ENCODE measurements at regions not wholly inside any gene's neighbourhood (a gene's known extent, or its start where the extent isn't known, plus 50 kb on each side); places are given as distances from the start of the nearest gene placed in this dataset.

DNA sequence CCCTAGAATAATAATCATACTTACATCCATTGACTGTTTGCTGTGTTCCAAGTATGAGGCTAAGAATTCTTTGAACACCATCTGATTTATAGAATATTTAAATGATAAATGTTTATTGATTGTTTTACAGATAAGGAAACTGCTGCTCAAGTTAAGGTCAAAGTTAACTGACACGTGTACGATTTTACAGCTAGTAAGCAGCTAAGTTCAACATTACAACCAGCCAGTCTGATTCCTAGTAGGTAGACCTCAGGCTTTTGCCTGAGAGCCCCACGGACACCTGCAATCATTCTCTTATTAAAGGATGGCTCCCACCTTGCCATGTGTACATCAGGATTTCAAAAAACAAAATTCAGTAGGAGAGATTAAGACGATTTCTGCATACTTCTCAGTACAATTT, 141.9 kb downstream of the SPRY2 start:
- Mint-ChIP-seq H3K27me3 (ENCODE audit: unreplicated experiment) (peaks cover 4% of the 10 kb centered on the region), H3K4me1 (ENCODE audit: unreplicated experiment) (peaks cover 8% of the 10 kb centered on the region), H3K36me3 (ENCODE audit: low read depth, unreplicated experiment) (no peaks in the 10 kb centered on the region), H3K27ac (ENCODE audit: unreplicated experiment) (no peak overlapping the region), H3K4me3 (ENCODE audit: unreplicated experiment) (no peak overlapping the region), H3K9me3 (ENCODE audit: unreplicated experiment) (no peaks in the 10 kb centered on the region)
- no peak for TF ChIP-seq CTCF (IDR thresholded peaks at IDR 0.05; ENCODE audit: unreplicated experiment)
- no peak for DNase-seq (ENCODE audit: low spot score)

DNA sequence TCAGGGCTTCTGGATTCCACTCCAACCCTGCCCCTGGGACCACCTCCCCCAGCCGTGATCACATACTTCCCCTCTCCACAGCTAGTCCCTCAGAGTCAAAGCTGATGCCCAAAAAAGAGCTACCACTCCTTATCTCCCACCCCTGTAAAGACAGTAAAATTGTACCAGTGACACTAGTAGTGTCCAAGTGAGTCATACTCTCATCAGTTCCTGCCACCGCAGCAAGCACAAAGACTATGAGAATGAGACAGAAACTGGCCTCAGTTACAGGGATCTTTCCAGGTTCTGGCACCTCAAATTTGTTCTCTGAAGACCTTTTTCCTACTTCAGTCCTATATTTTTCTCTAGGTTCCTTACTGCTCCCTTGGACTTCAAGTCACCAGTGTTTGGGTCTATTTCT, 144.2 kb downstream of the SPRY2 start:
- no peak for TF ChIP-seq CTCF (IDR thresholded peaks at IDR 0.05; ENCODE audit: unreplicated experiment)
- Mint-ChIP-seq H3K4me1 (ENCODE audit: unreplicated experiment) (peaks cover 8% of the 10 kb centered on the region), H3K36me3 (ENCODE audit: low read depth, unreplicated experiment) (no peaks in the 10 kb centered on the region), H3K9me3 (ENCODE audit: unreplicated experiment) (no peaks in the 10 kb centered on the region), H3K27ac (ENCODE audit: unreplicated experiment) (no peak overlapping the region), H3K27me3 (ENCODE audit: unreplicated experiment) (peaks cover 6% of the 10 kb centered on the region), H3K4me3 (ENCODE audit: unreplicated experiment) (no peak overlapping the region)
- DNase-seq (ENCODE audit: low spot score): no peak

DNA sequence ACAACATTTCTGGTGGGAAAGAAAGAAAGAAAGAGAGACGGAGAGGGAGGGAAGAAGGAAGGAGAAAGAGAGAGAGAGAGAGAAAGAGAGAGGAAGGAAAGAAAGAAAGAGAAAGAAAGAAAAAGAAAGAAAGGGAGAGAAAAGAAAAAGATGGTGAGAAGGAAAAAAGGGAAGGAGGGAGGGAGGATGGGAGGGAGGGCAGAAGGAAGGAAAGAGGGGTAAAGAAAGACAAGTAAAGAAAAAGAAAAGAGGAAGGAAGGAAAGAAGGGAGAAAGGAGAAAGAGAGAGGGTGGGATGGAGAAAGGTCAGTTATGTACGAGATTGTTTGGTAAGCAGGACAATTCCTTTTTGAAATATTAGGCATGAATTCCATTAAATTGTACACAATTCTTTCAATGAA, 145.3 kb downstream of the SPRY2 start:
- TF ChIP-seq CTCF (IDR thresholded peaks at IDR 0.05; ENCODE audit: unreplicated experiment): no peak
- no peaks in the 10 kb centered on the region for H3K9me3 Mint-ChIP-seq (ENCODE audit: unreplicated experiment)
- DNase-seq (ENCODE audit: low spot score): no peak
- peaks cover 6% of the 10 kb centered on the region for H3K27me3 Mint-ChIP-seq (ENCODE audit: unreplicated experiment)
- no peak overlapping the region for H3K4me3 Mint-ChIP-seq (ENCODE audit: unreplicated experiment)
- H3K27ac Mint-ChIP-seq (ENCODE audit: unreplicated experiment): no peak overlapping the region
- no peaks in the 10 kb centered on the region for H3K36me3 Mint-ChIP-seq (ENCODE audit: low read depth, unreplicated experiment)
- H3K4me1 Mint-ChIP-seq (ENCODE audit: unreplicated experiment): peaks cover 8% of the 10 kb centered on the region

GRCh38 chr13:80189889-80190597, 150.9 kb downstream of the SPRY2 start:
- H3K9me3 Mint-ChIP-seq (ENCODE audit: unreplicated experiment): no peaks in the 10 kb centered on the region
- H3K27ac Mint-ChIP-seq (ENCODE audit: unreplicated experiment): no peak overlapping the region
- no peaks in the 10 kb centered on the region for H3K36me3 Mint-ChIP-seq (ENCODE audit: low read depth, unreplicated experiment)
- no peak for DNase-seq (ENCODE audit: low spot score)
- H3K4me3 Mint-ChIP-seq (ENCODE audit: unreplicated experiment): no peak overlapping the region
- no peak for TF ChIP-seq CTCF (IDR thresholded peaks at IDR 0.05; ENCODE audit: unreplicated experiment)
- peaks cover 1% of the 10 kb centered on the region for H3K27me3 Mint-ChIP-seq (ENCODE audit: unreplicated experiment)
- peaks cover under 1% of the 10 kb centered on the region for H3K4me1 Mint-ChIP-seq (ENCODE audit: unreplicated experiment)

DNA sequence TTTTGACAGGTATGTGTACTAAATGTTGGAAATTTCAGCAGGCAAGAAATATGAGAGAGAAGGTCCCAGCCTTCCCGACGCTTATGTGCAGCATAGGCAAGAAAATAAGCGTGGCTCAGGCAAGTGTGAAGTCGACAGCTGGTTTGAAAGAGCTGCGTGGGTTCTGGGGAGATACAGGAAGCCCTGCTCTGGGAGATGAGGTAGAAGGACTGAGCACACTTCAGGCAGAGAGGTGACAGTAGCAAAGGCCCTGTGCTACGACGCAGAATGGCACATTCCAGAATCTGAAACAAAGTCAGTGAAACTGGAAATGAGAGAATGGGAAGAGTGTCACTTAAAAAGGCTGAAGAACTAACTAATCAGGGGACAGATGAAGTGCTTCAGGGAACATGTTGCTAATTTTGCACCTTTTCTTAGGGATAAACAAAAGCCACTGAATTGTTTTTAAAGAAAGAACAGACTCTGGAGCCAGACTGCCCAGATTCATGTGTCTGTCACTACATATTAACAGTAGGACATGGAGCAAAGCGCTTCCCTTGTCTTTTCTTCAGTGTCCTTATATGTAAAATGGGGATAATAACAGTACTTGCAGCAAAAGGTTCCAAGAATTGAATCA, 160.1 kb downstream of the SPRY2 start:
- no peak for TF ChIP-seq CTCF (IDR thresholded peaks at IDR 0.05; ENCODE audit: unreplicated experiment)
- Mint-ChIP-seq H3K9me3 (ENCODE audit: unreplicated experiment) (no peaks in the 10 kb centered on the region), H3K4me3 (ENCODE audit: unreplicated experiment) (no peak overlapping the region), H3K36me3 (ENCODE audit: low read depth, unreplicated experiment) (no peaks in the 10 kb centered on the region), H3K4me1 (ENCODE audit: unreplicated experiment) (peaks cover 9% of the 10 kb centered on the region), H3K27ac (ENCODE audit: unreplicated experiment) (no peak overlapping the region), H3K27me3 (ENCODE audit: unreplicated experiment) (peaks cover 6% of the 10 kb centered on the region)
- no peak for DNase-seq (ENCODE audit: low spot score)

Data from endothelial cell (in vitro differentiated cells).